ENCODE measurements at regions not wholly inside any gene's neighbourhood (a gene's known extent, or its start where the extent isn't known, plus 50 kb on each side); places are given as distances from the start of the nearest gene placed in this dataset.

GRCh38 chr4:14787894-14788293 is 214.4 kb upstream of the CPEB2 start:
- H3K9me3 ChIP-seq (ENCODE audit: control insufficient read depth, insufficient read depth, low read length), result no peaks in the 10 kb centered on the region
- H3K27ac ChIP-seq (ENCODE audit: low read depth, low read length), result no peak overlapping the region
- no peaks in the 10 kb centered on the region for H3K9me2 ChIP-seq (replicated peaks; ENCODE audit: control insufficient read depth, low read length)
- no peaks in the 10 kb centered on the region for H3F3A ChIP-seq (ENCODE audit: control insufficient read depth, insufficient read depth)
- no peaks in the 10 kb centered on the region for H3K36me3 ChIP-seq (ENCODE audit: control insufficient read depth, low read length)
- no peaks in the 10 kb centered on the region for H3K27me3 ChIP-seq (ENCODE audit: control insufficient read depth, low read length)
- H3K79me2 ChIP-seq (ENCODE audit: control insufficient read depth, low read length), result no peaks in the 10 kb centered on the region
- no peak for TF ChIP-seq EZH2phosphoT487 (IDR thresholded peaks at IDR 0.05; ENCODE audit: borderline replicate concordance, low read length)
- peak; percentile 72 for TF ChIP-seq CTCF (IDR thresholded peaks at IDR 0.05; ENCODE audit: low read depth, low read length, poor library complexity, severe bottlenecking)
- no peak overlapping the region for H3K4me2 ChIP-seq (ENCODE audit: low read length)
- H4K20me1 ChIP-seq (ENCODE audit: control insufficient read depth, insufficient read depth, low read depth, low read length), result no peaks in the 10 kb centered on the region
- no peak overlapping the region for H3K4me3 ChIP-seq (ENCODE audit: low read length)
- H3K4me1 ChIP-seq (ENCODE audit: control insufficient read depth, low read length), result no peaks in the 10 kb centered on the region

GRCh38 chr4:14790494-14790893 is 211.8 kb upstream of the CPEB2 start:
- H4K20me1 ChIP-seq (ENCODE audit: control insufficient read depth, insufficient read depth, low read depth, low read length), result no peaks in the 10 kb centered on the region
- no peak overlapping the region for H3K27ac ChIP-seq (ENCODE audit: low read depth, low read length)
- no peak overlapping the region for H3K4me2 ChIP-seq (ENCODE audit: low read length)
- H3K4me3 ChIP-seq (ENCODE audit: low read length), result no peak overlapping the region
- no peaks in the 10 kb centered on the region for H3K79me2 ChIP-seq (ENCODE audit: control insufficient read depth, low read length)
- H3K4me1 ChIP-seq (ENCODE audit: control insufficient read depth, low read length), result no peaks in the 10 kb centered on the region
- no peaks in the 10 kb centered on the region for H3F3A ChIP-seq (ENCODE audit: control insufficient read depth, insufficient read depth)
- no peaks in the 10 kb centered on the region for H3K36me3 ChIP-seq (ENCODE audit: control insufficient read depth, low read length)
- no peaks in the 10 kb centered on the region for H3K27me3 ChIP-seq (ENCODE audit: control insufficient read depth, low read length)
- no peaks in the 10 kb centered on the region for H3K9me2 ChIP-seq (replicated peaks; ENCODE audit: control insufficient read depth, low read length)
- no peak for TF ChIP-seq CTCF (IDR thresholded peaks at IDR 0.05; ENCODE audit: low read depth, low read length, poor library complexity, severe bottlenecking)
- no peak for TF ChIP-seq EZH2phosphoT487 (IDR thresholded peaks at IDR 0.05; ENCODE audit: borderline replicate concordance, low read length)
- no peaks in the 10 kb centered on the region for H3K9me3 ChIP-seq (ENCODE audit: control insufficient read depth, insufficient read depth, low read length)

GRCh38 chr4:14792702-14793227 is 209.5 kb upstream of the CPEB2 start:
- H3K4me2 ChIP-seq (ENCODE audit: low read length), result no peak overlapping the region
- no peaks in the 10 kb centered on the region for H3K9me2 ChIP-seq (replicated peaks; ENCODE audit: control insufficient read depth, low read length)
- no peaks in the 10 kb centered on the region for H3K79me2 ChIP-seq (ENCODE audit: control insufficient read depth, low read length)
- TF ChIP-seq EZH2phosphoT487 (IDR thresholded peaks at IDR 0.05; ENCODE audit: borderline replicate concordance, low read length), result no peak
- TF ChIP-seq CTCF (IDR thresholded peaks at IDR 0.05; ENCODE audit: low read depth, low read length, poor library complexity, severe bottlenecking), result no peak
- no peaks in the 10 kb centered on the region for H4K20me1 ChIP-seq (ENCODE audit: control insufficient read depth, insufficient read depth, low read depth, low read length)
- H3K4me3 ChIP-seq (ENCODE audit: low read length), result no peak overlapping the region
- H3K36me3 ChIP-seq (ENCODE audit: control insufficient read depth, low read length), result no peaks in the 10 kb centered on the region
- H3K27ac ChIP-seq (ENCODE audit: low read depth, low read length), result no peak overlapping the region
- H3K4me1 ChIP-seq (ENCODE audit: control insufficient read depth, low read length), result no peaks in the 10 kb centered on the region
- no peaks in the 10 kb centered on the region for H3F3A ChIP-seq (ENCODE audit: control insufficient read depth, insufficient read depth)
- no peaks in the 10 kb centered on the region for H3K9me3 ChIP-seq (ENCODE audit: control insufficient read depth, insufficient read depth, low read length)
- H3K27me3 ChIP-seq (ENCODE audit: control insufficient read depth, low read length), result no peaks in the 10 kb centered on the region

Data from DOHH2 (cell line).